ENCODE measurements at regions not wholly inside any gene's neighbourhood (a gene's known extent, or its start where the extent isn't known, plus 50 kb on each side); places are given as distances from the start of the nearest gene placed in this dataset.
"Not testable (repeated sequence)": the region's sequence is repeated elsewhere in the genome, so short reads cannot be mapped to it uniquely, and the experiment has no call there.

GRCh38 chr13:33340631-33341030, 55.1 kb upstream of the STARD13 start:
- no peak for DNase-seq

GRCh38 chr13:33341861-33342452, 56.4 kb upstream of the STARD13 start:
- DNase-seq = no peak

- no peak for DNase-seq
Measured at GRCh38 chr13:33345842-33346241, 60.3 kb upstream of the STARD13 start.

- DNase-seq = peak in 24 of 51 donors; percentile 3 to 65 (median 37)
Measured at GRCh38 chr13:33347861-33348260, 62.3 kb upstream of the STARD13 start.

GRCh38 chr13:33348366-33348765, 62.8 kb upstream of the STARD13 start:
- DNase-seq = peak in 2 of 51 donors; percentile 4 to 10

GRCh38 chr13:33349288-33349985, 63.9 kb upstream of the STARD13 start:
- DNase-seq = peak in 7 of 51 donors; percentile 4 to 44 (median 18)

- DNase-seq = peak in 26 of 51 donors; percentile 7 to 56 (median 36)
Measured at GRCh38 chr13:33349986-33350826, 64.7 kb upstream of the STARD13 start.

GRCh38 chr13:33351319-33351718, 65.8 kb upstream of the STARD13 start:
- no peak for DNase-seq

- DNase-seq = no peak
Measured at GRCh38 chr13:33352041-33352440, 66.5 kb upstream of the STARD13 start.

- peak in 10 of 51 donors; percentile 2 to 26 (median 10) for DNase-seq
Measured at GRCh38 chr13:33352526-33352925, 67.0 kb upstream of the STARD13 start.

- peak in 13 of 51 donors; percentile 7 to 41 (median 21) for DNase-seq
Measured at GRCh38 chr13:33353210-33353609, 67.7 kb upstream of the STARD13 start.

- no peak for DNase-seq
Measured at GRCh38 chr13:33353646-33354045, 68.1 kb upstream of the STARD13 start.

GRCh38 chr13:33355201-33355895, 69.8 kb upstream of the STARD13 start:
- peak in 1 of 51 donors; percentile 6 for DNase-seq

GRCh38 chr13:33358076-33358475, 72.5 kb upstream of the STARD13 start:
- not testable (repeated sequence) for DNase-seq

GRCh38 chr13:33362986-33363727, 77.6 kb upstream of the STARD13 start:
- DNase-seq = peak in 1 of 51 donors; percentile 1

GRCh38 chr13:33364192-33364591, 78.6 kb upstream of the STARD13 start:
- no peak for DNase-seq

GRCh38 chr13:33366469-33367062, 81.0 kb upstream of the STARD13 start:
- DNase-seq = no peak

- no peak for DNase-seq
Measured at GRCh38 chr13:33367171-33367895, 81.8 kb upstream of the STARD13 start.

GRCh38 chr13:33367926-33368325, 82.4 kb upstream of the STARD13 start:
- DNase-seq = no peak

- DNase-seq = no peak
Measured at GRCh38 chr13:33369073-33369472, 83.5 kb upstream of the STARD13 start.

Data from hypothalamus (tissue), 51 donors.